ENCODE measurements at regions not wholly inside any gene's neighbourhood (a gene's known extent, or its start where the extent isn't known, plus 50 kb on each side); places are given as distances from the start of the nearest gene placed in this dataset.

- ATAC-seq (ENCODE audit: insufficient read depth, low FRiP score): no peak
- WGBS, 2 donors: 71 to 93% methylated on average over 2 of the region's 2 CpGs
- no peaks in the 10 kb centered on the region for H3K9me3 ChIP-seq (ENCODE audit: control insufficient read depth in 4 of 4, insufficient read depth in 3 of 4, low read length in 3 of 4)
- no peak for DNase-seq
- H3K27me3 ChIP-seq (ENCODE audit: control insufficient read depth in 3 of 3, insufficient read depth in 3 of 3, low read length in 2 of 3): no peaks in the 10 kb centered on the region
- H3K36me3 ChIP-seq (ENCODE audit: control insufficient read depth in 4 of 4, insufficient read depth in 4 of 4, low read length in 4 of 4): no peaks in the 10 kb centered on the region
- peaks cover 0 to 8% (median 0%) of the 10 kb centered on the region in 5 donors for H3K4me1 ChIP-seq (ENCODE audit: control insufficient read depth in 5 of 5, insufficient read depth in 5 of 5, low read length in 5 of 5)
- no peak overlapping the region for H3K9ac ChIP-seq (ENCODE audit: insufficient read depth in 1 of 2, low read length in 2 of 2)
- no peak overlapping the region for H3K4me3 ChIP-seq
- no peak overlapping the region for H3K27ac ChIP-seq (ENCODE audit: low read depth in 1 of 2, low read length in 1 of 2)
- no peak for TF ChIP-seq CTCF (IDR thresholded peaks at IDR 0.05; ENCODE audit: control extremely low read depth, extremely low read depth)
Measured at GRCh38 chr6:81456416-81456815, 296.1 kb downstream of the TENT5A start.

GRCh38 chr6:81455641-81456040 lies 296.8 kb downstream of the TENT5A start:
- DNase-seq (peak in 1 of 3 donors; percentile 4), ATAC-seq (ENCODE audit: insufficient read depth, low FRiP score) (no peak)
- Histone ChIP-seq H3K36me3 (ENCODE audit: control insufficient read depth in 4 of 4, insufficient read depth in 4 of 4, low read length in 4 of 4) (no peaks in the 10 kb centered on the region), H3K27me3 (ENCODE audit: control insufficient read depth in 3 of 3, insufficient read depth in 3 of 3, low read length in 2 of 3) (no peaks in the 10 kb centered on the region), H3K9me3 (ENCODE audit: control insufficient read depth in 4 of 4, insufficient read depth in 3 of 4, low read length in 3 of 4) (no peaks in the 10 kb centered on the region), H3K27ac (ENCODE audit: low read depth in 1 of 2, low read length in 1 of 2) (no peak overlapping the region), H3K9ac (ENCODE audit: insufficient read depth in 1 of 2, low read length in 2 of 2) (no peak overlapping the region), H3K4me1 (ENCODE audit: control insufficient read depth in 5 of 5, insufficient read depth in 5 of 5, low read length in 5 of 5) (peaks cover 0 to 8% (median 0%) of the 10 kb centered on the region in 5 donors), H3K4me3 (no peak overlapping the region)
- no peak for TF ChIP-seq CTCF (IDR thresholded peaks at IDR 0.05; ENCODE audit: control extremely low read depth, extremely low read depth)
- 59 to 78% methylated on average over 1 of the region's 1 CpG for WGBS, 2 donors

GRCh38 chr6:81451787-81452186 lies 300.7 kb downstream of the TENT5A start:
- DNase-seq (no peak), ATAC-seq (ENCODE audit: insufficient read depth, low FRiP score) (peak; percentile 72)
- no peaks in the 10 kb centered on the region for H3K36me3 ChIP-seq (ENCODE audit: control insufficient read depth in 4 of 4, insufficient read depth in 4 of 4, low read length in 4 of 4)
- H3K27me3 ChIP-seq (ENCODE audit: control insufficient read depth in 3 of 3, insufficient read depth in 3 of 3, low read length in 2 of 3): no peaks in the 10 kb centered on the region
- H3K9ac ChIP-seq (ENCODE audit: insufficient read depth in 1 of 2, low read length in 2 of 2): no peak overlapping the region
- no peak overlapping the region for H3K4me3 ChIP-seq
- no peak for TF ChIP-seq CTCF (IDR thresholded peaks at IDR 0.05; ENCODE audit: control extremely low read depth, extremely low read depth)
- peak overlapping the region in 1 of 2 donors; percentile 68 for H3K27ac ChIP-seq (ENCODE audit: low read depth in 1 of 2, low read length in 1 of 2)
- H3K9me3 ChIP-seq (ENCODE audit: control insufficient read depth in 4 of 4, insufficient read depth in 3 of 4, low read length in 3 of 4): no peaks in the 10 kb centered on the region
- 45 to 75% methylated on average over 2 of the region's 2 CpGs for WGBS, 2 donors
- peaks cover 0 to 8% (median 0%) of the 10 kb centered on the region in 5 donors for H3K4me1 ChIP-seq (ENCODE audit: control insufficient read depth in 5 of 5, insufficient read depth in 5 of 5, low read length in 5 of 5)

- no peak for DNase-seq
- Histone ChIP-seq H3K4me1 (ENCODE audit: control insufficient read depth in 5 of 5, insufficient read depth in 5 of 5, low read length in 5 of 5) (peaks cover 0 to 8% (median 0%) of the 10 kb centered on the region in 5 donors), H3K27ac (ENCODE audit: low read depth in 1 of 2, low read length in 1 of 2) (no peak overlapping the region), H3K27me3 (ENCODE audit: control insufficient read depth in 3 of 3, insufficient read depth in 3 of 3, low read length in 2 of 3) (no peaks in the 10 kb centered on the region), H3K9me3 (ENCODE audit: control insufficient read depth in 4 of 4, insufficient read depth in 3 of 4, low read length in 3 of 4) (no peaks in the 10 kb centered on the region), H3K36me3 (ENCODE audit: control insufficient read depth in 4 of 4, insufficient read depth in 4 of 4, low read length in 4 of 4) (no peaks in the 10 kb centered on the region), H3K4me3 (no peak overlapping the region), H3K9ac (ENCODE audit: insufficient read depth in 1 of 2, low read length in 2 of 2) (no peak overlapping the region)
- 66 to 85% methylated on average over 2 of the region's 2 CpGs for WGBS, 2 donors
- TF ChIP-seq CTCF (IDR thresholded peaks at IDR 0.05; ENCODE audit: control extremely low read depth, extremely low read depth): no peak
- ATAC-seq (ENCODE audit: insufficient read depth, low FRiP score): no peak
Measured at GRCh38 chr6:81450180-81450579, 302.3 kb downstream of the TENT5A start.

All from lung (tissue), 11 donors.